Mesodermal cell (in vitro differentiated cells): ENCODE measurements at regions not wholly inside any gene's neighbourhood (a gene's known extent, or its start where the extent isn't known, plus 50 kb on each side); places are given as distances from the start of the nearest gene placed in this dataset.

ENCODE experiments used
- H3K27ac ChIP-seq: 2 replicates; pipeline ENCODE4 v1.7.0; 2013; ENCODE audit warnings: mild to moderate bottlenecking, low read depth, low read length, moderate library complexity; ENCODE audit not compliant: severe bottlenecking
- H3K36me3 ChIP-seq: 2 replicates; pipeline ENCODE4 v1.7.1; 2013; ENCODE audit warnings: mild to moderate bottlenecking, low read length, moderate library complexity; ENCODE audit not compliant: control insufficient read depth, insufficient read depth
- H3K4me1 ChIP-seq: one replicate; pipeline ENCODE4 v1.7.1; 2013; ENCODE audit warnings: mild to moderate bottlenecking, low read length; ENCODE audit not compliant: insufficient read depth, control insufficient read depth, poor library complexity, severe bottlenecking
- H3K4me3 ChIP-seq: 2 replicates; pipeline ENCODE4 v1.7.0; 2013; ENCODE audit warnings: low read length, control low read depth, mild to moderate bottlenecking; ENCODE audit not compliant: insufficient read depth, poor library complexity, severe bottlenecking; ENCODE audit errors: extremely low read depth
- H3K9me3 ChIP-seq: 2 replicates; pipeline ENCODE4 v1.7.1; 2013; ENCODE audit warnings: mild to moderate bottlenecking, low read length, moderate library complexity; ENCODE audit not compliant: control insufficient read depth
- WGBS, 2 experiments: methylation state at CpG; one replicate each; pipeline ENCODE4 v1.1.5; 2013; ENCODE audit warnings: missing lambda C conversion rate in 2 of 2; ENCODE audit not compliant: insufficient coverage in 2 of 2; 5-methylcytosine and 5-hydroxymethylcytosine counted together

DNA sequence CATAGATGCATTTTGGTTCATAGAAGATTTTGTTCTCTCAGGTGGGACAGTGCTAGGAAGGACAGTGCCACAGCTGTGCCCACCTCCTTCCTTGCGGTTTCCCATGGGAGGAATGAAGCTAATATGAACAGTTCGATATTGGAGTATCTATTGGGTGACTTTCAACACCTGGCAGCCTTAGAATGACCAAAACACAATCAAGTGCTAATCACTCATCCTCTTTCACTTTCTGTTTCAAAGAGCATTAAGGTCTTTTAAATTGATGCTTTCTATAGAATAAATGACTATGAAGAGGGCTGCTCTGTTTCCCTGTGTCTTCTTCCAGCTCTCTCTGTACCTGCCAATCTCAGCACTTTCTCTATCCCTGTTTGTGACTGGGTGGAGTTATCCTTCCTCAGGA is 784.0 kb downstream of the MRPL39 start:
- H3K4me1 ChIP-seq: no peaks in the 10 kb centered on the region
- WGBS, 2 experiments: 100% methylated on average over 1 of the region's 2 CpGs; no CpG with 5 or more reads in 1 of the 2 experiments
- H3K9me3 ChIP-seq: no peaks in the 10 kb centered on the region
- no peak overlapping the region for H3K27ac ChIP-seq
- H3K4me3 ChIP-seq: no peak overlapping the region
- H3K36me3 ChIP-seq: no peaks in the 10 kb centered on the region

DNA sequence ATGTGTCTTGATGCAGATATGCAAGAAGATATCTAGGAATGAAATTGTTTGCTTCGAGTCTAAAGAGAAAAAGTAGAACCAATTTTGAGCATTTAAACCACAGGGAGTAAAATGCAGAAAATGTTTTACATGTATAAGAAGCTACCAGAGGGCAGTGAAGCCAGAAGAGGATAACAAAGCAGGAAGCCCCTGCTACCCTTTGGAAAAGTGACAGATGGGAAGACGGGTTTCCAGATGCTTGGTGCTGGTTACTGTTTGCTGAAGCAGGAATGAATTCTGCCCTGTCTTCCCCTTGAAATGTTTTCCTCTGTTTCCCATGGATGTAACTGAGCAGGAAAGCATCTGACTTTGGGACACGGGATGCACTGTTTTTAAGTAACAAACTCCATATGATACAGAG is 822.2 kb downstream of the MRPL39 start:
- H3K4me3 ChIP-seq: no peak overlapping the region
- H3K9me3 ChIP-seq: no peaks in the 10 kb centered on the region
- no peaks in the 10 kb centered on the region for H3K36me3 ChIP-seq
- H3K27ac ChIP-seq: no peak overlapping the region
- WGBS, 2 experiments: 75 to 77% methylated on average over 2 of the region's 3 CpGs
- H3K4me1 ChIP-seq: no peaks in the 10 kb centered on the region

DNA sequence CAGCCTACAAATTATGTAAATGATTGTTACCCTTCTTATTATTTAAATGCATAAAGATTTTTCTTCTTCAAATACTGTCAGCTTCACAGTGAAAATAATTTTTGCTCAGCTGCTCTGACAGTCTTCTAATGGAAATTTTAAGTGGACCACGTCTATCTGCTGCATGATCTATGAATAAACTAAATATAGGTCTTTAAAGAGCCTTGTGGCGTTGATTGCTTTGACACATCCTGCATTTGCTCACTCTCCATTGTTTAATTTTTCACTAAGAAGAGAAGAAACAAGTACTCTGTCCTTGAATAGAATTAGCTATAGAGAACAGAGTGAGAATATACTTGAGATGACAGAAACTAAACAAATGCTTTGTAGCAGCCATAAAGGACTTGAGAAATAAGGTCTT is 826.1 kb downstream of the MRPL39 start:
- Histone ChIP-seq H3K4me3 (no peak overlapping the region), H3K27ac (no peak overlapping the region), H3K36me3 (no peaks in the 10 kb centered on the region), H3K4me1 (no peaks in the 10 kb centered on the region), H3K9me3 (no peaks in the 10 kb centered on the region)
- WGBS, 2 experiments: no CpG with 5 or more reads among the region's 2 CpGs

DNA sequence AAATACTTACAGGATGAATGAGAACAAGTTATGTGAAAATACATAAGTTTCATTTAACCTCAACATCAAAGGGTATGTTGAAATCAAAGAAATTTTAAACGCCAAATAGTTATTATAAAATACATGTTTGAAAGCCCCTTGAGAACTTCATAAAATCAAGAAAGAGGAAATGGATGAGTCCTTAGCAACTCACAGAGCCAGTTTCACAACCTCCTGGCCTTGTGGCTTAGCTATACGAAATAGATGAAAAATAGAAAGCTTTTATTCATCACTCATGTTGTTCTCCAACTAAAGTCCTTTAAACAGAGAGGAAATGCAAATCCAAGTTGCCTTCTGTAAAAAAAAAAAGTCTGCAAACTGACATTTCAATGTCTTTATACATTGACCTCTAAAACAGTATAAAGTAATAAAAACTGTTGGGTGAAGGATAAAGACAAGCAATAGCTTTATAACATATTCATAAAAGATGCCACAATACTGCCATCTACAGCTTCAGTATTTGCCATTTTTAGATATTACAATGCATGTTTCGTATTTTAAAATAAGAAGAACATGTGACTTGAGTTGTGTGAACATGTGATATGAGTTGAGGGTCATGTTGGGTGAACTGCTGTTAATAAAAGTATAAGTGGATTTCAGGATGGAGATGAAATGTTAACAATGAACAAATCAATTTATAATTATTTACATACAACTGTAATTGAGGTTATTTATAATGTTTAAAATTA is 847.8 kb downstream of the MRPL39 start:
- Histone ChIP-seq H3K9me3 (no peaks in the 10 kb centered on the region), H3K27ac (no peak overlapping the region), H3K4me3 (no peak overlapping the region), H3K4me1 (no peaks in the 10 kb centered on the region), H3K36me3 (no peaks in the 10 kb centered on the region)
- no CpG with 5 or more reads among the region's 3 CpGs for WGBS, 2 experiments

DNA sequence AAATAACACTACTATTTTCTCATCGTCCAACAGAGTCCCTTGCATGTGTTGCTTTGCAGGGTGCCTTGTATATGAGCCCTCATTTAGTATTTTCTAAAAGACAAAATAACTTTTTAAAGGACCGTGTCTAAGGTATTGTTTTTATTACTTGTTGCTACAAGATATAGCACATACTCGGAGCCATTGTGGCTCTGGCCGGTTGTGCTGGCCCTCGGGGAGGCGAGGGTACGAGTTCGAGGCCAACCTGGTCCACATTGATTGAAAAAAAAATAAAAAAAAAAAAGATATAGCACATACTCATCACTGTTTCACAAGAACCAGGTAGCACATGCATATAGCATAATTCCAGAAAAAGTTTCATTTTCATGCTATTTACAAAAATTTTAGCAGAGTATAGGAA is 869.2 kb downstream of the MRPL39 start:
- WGBS, 2 experiments: 100% methylated on average over 1 of the region's 8 CpGs; no CpG with 5 or more reads in 1 of the 2 experiments
- Histone ChIP-seq H3K9me3 (no peaks in the 10 kb centered on the region), H3K27ac (no peak overlapping the region)

DNA sequence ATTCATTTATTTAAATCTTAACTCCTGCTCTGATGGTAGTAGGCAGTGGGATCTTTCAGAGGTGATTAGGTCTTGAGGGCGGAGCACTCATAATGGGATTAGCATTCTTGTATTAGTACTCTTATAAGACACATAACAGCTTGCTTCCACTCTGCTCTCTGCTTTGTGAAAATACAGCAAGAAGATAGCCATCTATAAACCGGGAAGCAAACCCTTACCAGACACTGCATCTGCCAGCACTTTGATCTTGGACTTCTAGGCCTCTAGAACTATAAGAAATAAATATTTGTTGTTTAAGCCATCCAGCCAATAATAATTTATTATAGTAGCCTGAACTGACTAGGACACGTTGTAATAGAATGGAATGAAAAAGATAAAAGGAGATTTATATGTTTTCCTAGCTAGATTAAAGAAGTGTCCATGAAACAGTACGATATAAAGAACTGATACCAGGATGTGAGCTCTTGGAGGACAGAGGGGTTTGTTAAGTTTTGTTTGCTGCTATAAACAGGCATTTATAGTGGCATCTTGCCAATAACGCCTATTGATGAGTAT is 869.9 kb downstream of the MRPL39 start:
- Histone ChIP-seq H3K27ac (no peak overlapping the region), H3K4me3 (no peak overlapping the region), H3K4me1 (no peaks in the 10 kb centered on the region), H3K36me3 (no peaks in the 10 kb centered on the region), H3K9me3 (no peaks in the 10 kb centered on the region)
- 90 to 92% methylated on average over 1 to 2 of the region's 5 CpGs for WGBS, 2 experiments

More for the DNA sequence above, 869.2 kb downstream of the MRPL39 start:
- Histone ChIP-seq H3K36me3 (no peaks in the 10 kb centered on the region), H3K4me1 (no peaks in the 10 kb centered on the region), H3K4me3 (no peak overlapping the region)

DNA sequence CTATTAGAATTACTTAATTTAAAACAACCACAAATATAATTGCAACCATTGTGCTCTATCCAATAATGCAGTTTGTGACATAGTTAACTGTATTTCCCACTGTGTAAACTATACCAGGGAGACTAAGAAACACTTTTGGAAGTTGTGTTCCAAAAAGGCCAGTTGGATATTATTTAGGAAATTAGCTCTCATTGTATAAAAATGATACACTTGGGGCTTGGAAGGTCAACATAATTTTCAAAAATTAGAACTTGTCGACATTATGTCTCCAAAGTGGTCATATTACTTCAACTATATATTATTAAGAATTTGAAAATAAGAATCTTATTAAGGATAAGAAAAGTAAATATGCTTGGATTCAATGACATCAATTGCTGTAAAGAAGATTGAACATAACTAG is 876.6 kb downstream of the MRPL39 start:
- Histone ChIP-seq H3K36me3 (no peaks in the 10 kb centered on the region), H3K4me3 (no peak overlapping the region), H3K27ac (no peak overlapping the region), H3K4me1 (no peaks in the 10 kb centered on the region), H3K9me3 (no peaks in the 10 kb centered on the region)
- no CpG with 5 or more reads among the region's 1 CpG for WGBS, 2 experiments

DNA sequence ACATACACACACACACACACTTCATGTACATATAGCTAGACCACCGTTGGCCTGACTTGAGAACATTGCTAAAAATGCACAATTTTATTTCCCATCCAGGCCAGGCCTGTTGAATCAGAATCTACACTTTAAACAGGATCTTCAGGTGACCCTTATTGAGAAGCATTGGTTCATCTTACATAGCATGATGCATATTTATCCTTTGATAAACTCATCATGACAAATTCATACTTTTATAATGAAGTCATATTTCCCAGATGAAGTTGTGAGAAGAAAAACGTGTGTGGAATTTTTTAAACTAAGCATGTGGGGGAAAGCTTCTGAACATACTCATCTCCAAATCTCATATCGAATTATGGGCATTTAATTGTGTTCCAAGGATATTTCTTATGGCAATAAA is 877.7 kb downstream of the MRPL39 start:
- Histone ChIP-seq H3K4me1 (no peaks in the 10 kb centered on the region), H3K9me3 (no peaks in the 10 kb centered on the region), H3K4me3 (no peak overlapping the region), H3K36me3 (no peaks in the 10 kb centered on the region), H3K27ac (no peak overlapping the region)
- 92 to 100% methylated on average over 1 of the region's 3 CpGs for whole genome bisulfite sequencing, 2 experiments

DNA sequence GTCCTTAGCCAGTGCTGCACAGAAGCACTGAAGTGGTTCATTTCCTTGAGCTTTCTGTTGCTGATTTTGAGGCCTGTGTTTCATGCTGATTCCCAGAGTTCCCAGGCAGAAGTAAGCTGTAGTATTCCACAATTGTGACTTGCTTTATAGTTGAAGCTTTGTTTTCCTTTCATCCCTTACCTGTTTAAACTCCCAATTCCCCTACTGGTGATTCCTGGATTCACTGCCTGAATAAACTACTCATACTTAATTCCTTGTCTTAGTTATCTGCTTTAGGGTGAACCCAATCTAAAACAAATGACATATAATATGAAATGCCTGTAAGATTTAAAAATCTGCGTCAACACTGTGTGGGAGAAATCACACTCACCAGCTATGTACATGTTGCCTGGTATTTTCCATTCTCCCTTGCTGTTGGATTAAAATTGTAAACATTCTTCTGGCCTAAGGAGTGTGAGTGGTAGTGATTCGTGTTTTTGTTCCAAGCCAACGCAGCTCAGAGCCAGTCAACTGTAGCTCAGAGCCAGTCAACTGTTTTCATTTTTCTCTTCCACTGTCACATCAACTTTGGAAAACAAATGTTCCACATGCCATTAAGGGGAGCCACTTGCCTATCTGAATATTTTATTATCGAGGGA is 879.4 kb downstream of the MRPL39 start:
- Histone ChIP-seq H3K27ac (no peak overlapping the region), H3K9me3 (no peaks in the 10 kb centered on the region), H3K36me3 (no peaks in the 10 kb centered on the region), H3K4me1 (no peaks in the 10 kb centered on the region), H3K4me3 (no peak overlapping the region)
- no CpG with 5 or more reads among the region's 4 CpGs for WGBS, 2 experiments

DNA sequence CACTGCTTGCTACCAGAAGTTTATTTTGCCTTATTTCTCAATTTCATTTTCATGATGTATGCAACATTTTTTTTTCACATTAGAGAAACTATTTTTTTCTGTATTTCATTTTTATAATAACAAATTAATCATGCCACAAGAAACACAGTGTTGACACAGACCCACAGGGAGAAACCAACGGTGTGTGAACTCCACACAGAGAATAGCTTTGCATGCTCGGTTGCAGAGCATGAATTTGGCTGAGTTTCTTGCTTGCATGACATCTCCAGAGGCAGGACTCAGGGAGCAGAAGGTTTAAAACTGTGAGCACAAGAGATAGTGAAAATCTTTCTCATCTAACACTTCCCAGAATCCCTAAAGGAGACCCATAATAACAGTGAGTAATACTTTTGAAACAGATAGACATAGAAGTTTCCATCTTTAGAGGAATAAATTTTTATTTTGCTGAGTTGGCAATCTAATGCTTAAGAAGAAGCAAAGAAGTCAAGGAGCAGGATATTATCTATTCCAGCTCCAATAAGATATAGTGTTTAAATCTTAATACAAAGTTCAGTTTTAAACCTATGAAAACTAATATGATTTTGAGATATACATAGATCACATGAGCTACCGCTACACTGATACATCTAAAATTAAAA is 890.9 kb downstream of the MRPL39 start:
- WGBS, 2 experiments: 60% methylated on average over 2 of the region's 3 CpGs; no CpG with 5 or more reads in 1 of the 2 experiments

More for the DNA sequence above, 890.9 kb downstream of the MRPL39 start:
- no peak overlapping the region for H3K4me3 ChIP-seq
- H3K9me3 ChIP-seq: no peaks in the 10 kb centered on the region
- H3K4me1 ChIP-seq: no peaks in the 10 kb centered on the region
- no peaks in the 10 kb centered on the region for H3K36me3 ChIP-seq
- H3K27ac ChIP-seq: no peak overlapping the region
